ENCODE measurements at regions not wholly inside any gene's neighbourhood (a gene's known extent, or its start where the extent isn't known, plus 50 kb on each side); places are given as distances from the start of the nearest gene placed in this dataset.

DNA sequence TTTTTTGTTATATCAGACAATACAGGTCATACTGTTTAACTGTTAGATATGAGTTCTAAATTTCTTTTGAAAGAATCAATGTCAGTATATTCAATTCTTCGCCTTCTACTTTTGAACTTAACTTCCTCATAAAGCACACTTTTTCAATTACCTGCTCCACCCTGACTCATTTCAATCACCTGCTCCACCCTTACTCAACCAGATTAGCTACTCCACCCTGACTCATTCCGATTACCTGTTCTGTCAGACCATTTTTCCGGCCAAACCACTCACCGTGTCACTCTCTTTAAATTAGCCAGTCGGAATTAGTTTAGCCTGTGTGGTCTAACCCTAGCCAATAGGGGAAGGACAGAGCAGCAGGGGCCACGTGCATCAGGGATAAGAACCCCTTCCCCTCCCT is 751.8 kb upstream of the POU3F4 start:
- TF ChIP-seq, protein P1, sequence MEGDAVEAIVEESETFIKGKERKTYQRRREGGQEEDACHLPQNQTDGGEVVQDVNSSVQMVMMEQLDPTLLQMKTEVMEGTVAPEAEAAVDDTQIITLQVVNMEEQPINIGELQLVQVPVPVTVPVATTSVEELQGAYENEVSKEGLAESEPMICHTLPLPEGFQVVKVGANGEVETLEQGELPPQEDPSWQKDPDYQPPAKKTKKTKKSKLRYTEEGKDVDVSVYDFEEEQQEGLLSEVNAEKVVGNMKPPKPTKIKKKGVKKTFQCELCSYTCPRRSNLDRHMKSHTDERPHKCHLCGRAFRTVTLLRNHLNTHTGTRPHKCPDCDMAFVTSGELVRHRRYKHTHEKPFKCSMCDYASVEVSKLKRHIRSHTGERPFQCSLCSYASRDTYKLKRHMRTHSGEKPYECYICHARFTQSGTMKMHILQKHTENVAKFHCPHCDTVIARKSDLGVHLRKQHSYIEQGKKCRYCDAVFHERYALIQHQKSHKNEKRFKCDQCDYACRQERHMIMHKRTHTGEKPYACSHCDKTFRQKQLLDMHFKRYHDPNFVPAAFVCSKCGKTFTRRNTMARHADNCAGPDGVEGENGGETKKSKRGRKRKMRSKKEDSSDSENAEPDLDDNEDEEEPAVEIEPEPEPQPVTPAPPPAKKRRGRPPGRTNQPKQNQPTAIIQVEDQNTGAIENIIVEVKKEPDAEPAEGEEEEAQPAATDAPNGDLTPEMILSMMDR (IDR thresholded peaks at IDR 0.05) = no peak
- no peak for TF ChIP-seq POLR2A (IDR thresholded peaks at IDR 0.05)

Measured in thyroid gland (tissue), 4 donors.